Endothelial cell of umbilical vein (primary cell): ENCODE measurements at regions not wholly inside any gene's neighbourhood (a gene's known extent, or its start where the extent isn't known, plus 50 kb on each side); places are given as distances from the start of the nearest gene placed in this dataset.

Experiments
- BruUV-seq: library from RNA; stranded (reverse); fragments of 400-500 nt; replicated peaks from 2 replicates; lab custom pipeline; 2021; lab: Mats Ljungman, UMichigan
- CTCF ChIA-PET: fragments of 300-600, 350-600 bp; sonication (Branson Sonifier 250); formaldehyde crosslinking; loops from one replicate; lab custom pipeline; 2021; ENCODE audit warnings: antibody characterized with exemption, inconsistent platforms; lab: Charles Lee
- POLR2A ChIA-PET: fragments of 300-600, 350-600 bp; sonication (Branson Sonifier 250); formaldehyde crosslinking; loops from one replicate; lab custom pipeline; 2021; ENCODE audit warnings: antibody characterized with exemption, inconsistent platforms; lab: Charles Lee
- DNase-seq: peaks from one replicate; pipeline ENCODE4 v3.0.0-alpha.2; 2011; ENCODE audit warnings: low read depth, low spot score
- FAIRE-seq: peaks from 2 replicates; lab custom pipeline; 2011; peaks lifted over from hg19 to GRCh38; lab: Jason Lieb, UNC
- H2AFZ ChIP-seq: 2 replicates; pipeline ENCODE4 v1.6.0; 2012; ENCODE audit warnings: low read depth, low read length, control low read depth, inconsistent platforms
- H3K27ac ChIP-seq: 2 replicates; pipeline ENCODE4 v1.5.1; 2011; ENCODE audit warnings: low read depth, mild to moderate bottlenecking, control low read depth, low read length, moderate library complexity; ENCODE audit not compliant: insufficient read depth
- H3K27me3 ChIP-seq, 2 experiments: 2 replicates each; pipeline versions ENCODE4 v1.6.0 to v1.6.1; 2011; ENCODE audit warnings: low read length in 2 of 2, mixed read lengths in 1 of 2; ENCODE audit not compliant: control insufficient read depth in 2 of 2, insufficient read depth in 2 of 2
- H3K36me3 ChIP-seq, 2 experiments: 2 replicates in 1 of 2; 3 replicates in 1 of 2; pipeline ENCODE4 v1.5.1; 2011; ENCODE audit warnings: low read length in 2 of 2, mild to moderate bottlenecking in 1 of 2, moderate library complexity in 1 of 2; ENCODE audit not compliant: control insufficient read depth in 2 of 2, insufficient read depth in 2 of 2; ENCODE audit errors: extremely low read depth in 1 of 2
- H3K4me1 ChIP-seq: 3 replicates; pipeline ENCODE4 v1.5.1; 2011; ENCODE audit warnings: mild to moderate bottlenecking, low read length; ENCODE audit not compliant: control insufficient read depth, insufficient read depth; ENCODE audit errors: extremely low read depth
- H3K4me2 ChIP-seq: 2 replicates; pipeline ENCODE4 v1.6.1; 2011; ENCODE audit warnings: low read length, control low read depth, mixed read lengths; ENCODE audit not compliant: insufficient read depth
- H3K4me3 ChIP-seq, 3 experiments: fragments of 200-600 bp in 1 of 3; sonication (generic), shearing (Covaris generic) in 1 of 3; replicated peaks in 1 of 3; 2 replicates each; pipeline ENCODE4 v1.5.1; 2011 to 2016; ENCODE audit warnings: control low read depth in 3 of 3, low read length in 3 of 3, mild to moderate bottlenecking in 2 of 3, inconsistent platforms in 1 of 3, low read depth in 1 of 3, moderate library complexity in 1 of 3; ENCODE audit not compliant: insufficient read depth in 1 of 3
- H3K79me2 ChIP-seq: 2 replicates; pipeline ENCODE4 v1.6.0; 2012; ENCODE audit warnings: low read length, inconsistent platforms; ENCODE audit not compliant: control insufficient read depth, insufficient read depth
- H3K9ac ChIP-seq: replicated peaks from 2 replicates; pipeline ENCODE3; 2011; ENCODE audit warnings: low read length, control low read depth; ENCODE audit not compliant: insufficient read depth; ENCODE audit errors: extremely low read depth
- H3K9me1 ChIP-seq: replicated peaks from 3 replicates; pipeline ENCODE4 v1.6.0; 2011; ENCODE audit warnings: mild to moderate bottlenecking, low read length; ENCODE audit not compliant: control insufficient read depth, insufficient read depth; ENCODE audit errors: extremely low read depth
- H3K9me3 ChIP-seq: replicated peaks from 2 replicates; pipeline ENCODE4 v1.5.1; 2012; ENCODE audit warnings: low read length, inconsistent platforms; ENCODE audit not compliant: control insufficient read depth, insufficient read depth
- H4K20me1 ChIP-seq: replicated peaks from 2 replicates; pipeline ENCODE3; 2011; ENCODE audit warnings: mild to moderate bottlenecking, low read length; ENCODE audit not compliant: control insufficient read depth, insufficient read depth; ENCODE audit errors: extremely low read depth
- EZH2 ChIP-seq: IDR thresholded peaks from 2 replicates; pipeline ENCODE4 v1.6.1; 2012; ENCODE audit warnings: borderline replicate concordance, low read depth, mild to moderate bottlenecking, moderate library complexity, low read length, inconsistent platforms; ENCODE audit not compliant: severe bottlenecking
- FOS ChIP-seq: IDR thresholded peaks from 2 replicates; pipeline ENCODE4 v1.6.1; 2011; ENCODE audit warnings: mild to moderate bottlenecking, low read length, moderate library complexity, borderline replicate concordance; ENCODE audit not compliant: insufficient read depth
- GATA2 ChIP-seq: IDR thresholded peaks from 2 replicates; pipeline ENCODE4 v1.7.0; 2011; ENCODE audit warnings: low read depth, mild to moderate bottlenecking, moderate library complexity, mixed read lengths, low read length; ENCODE audit not compliant: insufficient read length, insufficient read depth
- JUN ChIP-seq: IDR thresholded peaks from 2 replicates; pipeline ENCODE4 v1.6.1; 2011; ENCODE audit warnings: borderline replicate concordance, low read depth; ENCODE audit not compliant: insufficient read length, insufficient read depth
- MYC ChIP-seq: IDR thresholded peaks from one replicate; pipeline ENCODE4 v1.6.1; 2011; ENCODE audit warnings: mild to moderate bottlenecking, low read depth, low read length
- POLR2A ChIP-seq: IDR thresholded peaks from 2 replicates; pipeline ENCODE4 v1.6.1; 2012; ENCODE audit warnings: low read depth, mild to moderate bottlenecking, control low read depth, low read length
- POLR2AphosphoS5 ChIP-seq: IDR thresholded peaks from 2 replicates; pipeline ENCODE4 v1.6.1; 2012; ENCODE audit warnings: low read depth, mild to moderate bottlenecking, control low read depth, low read length, moderate library complexity; ENCODE audit not compliant: insufficient read depth
- dilution Hi-C: fragments of 300-500 bp; cut with MboI; formaldehyde crosslinking; loops from one replicate; pipeline ENCODE4 v1.15.0; 2019; ENCODE audit warnings: low sequenced_read_pairs; ENCODE audit not compliant: extremely low pct_ligation_motif_present
- intact Hi-C: fragments of 100-400 bp; cut with micrococcal nuclease; formaldehyde crosslinking; loops from one replicate; pipeline ENCODE4 v1.10.0; 2022
- TF ChIP-seq, protein P1 (sequence below), 2 donors: IDR thresholded peaks; 1 replicate in 1 of 2; 2 replicates in 1 of 2; pipeline ENCODE4 v1.5.1; 2011; ENCODE audit warnings: low read length in 2 of 2, mild to moderate bottlenecking in 2 of 2, moderate library complexity in 2 of 2, control low read depth in 1 of 2, inconsistent platforms in 1 of 2, low read depth in 1 of 2; ENCODE audit not compliant: insufficient read depth in 1 of 2; ENCODE audit errors: extremely low read depth in 1 of 2
- TF ChIP-seq, protein P2 (sequence below): IDR thresholded peaks from 2 replicates; pipeline ENCODE4 v1.6.1; 2011; ENCODE audit not compliant: insufficient read depth, insufficient read length

GRCh38 chr3:150082898-150083654 is 112.4 kb upstream of the PFN2 start:
- H3K4me1 ChIP-seq, result no peaks in the 10 kb centered on the region
- DNase-seq, result no peak
- ChIA-PET CTCF (no interaction called here), POLR2A (no interaction called here)
- no peaks in the 10 kb centered on the region for H4K20me1 ChIP-seq
- no peak overlapping the region for H3K9ac ChIP-seq
- dilution Hi-C loops (no loop called here), intact Hi-C loops (no loop called here)
- H3K27ac ChIP-seq, result no peak overlapping the region
- TF ChIP-seq MYC (no peak), EZH2 (no peak), POLR2A (no peak), POLR2AphosphoS5 (no peak), FOS (no peak), JUN (no peak), GATA2 (no peak)
- TF ChIP-seq, protein P1, sequence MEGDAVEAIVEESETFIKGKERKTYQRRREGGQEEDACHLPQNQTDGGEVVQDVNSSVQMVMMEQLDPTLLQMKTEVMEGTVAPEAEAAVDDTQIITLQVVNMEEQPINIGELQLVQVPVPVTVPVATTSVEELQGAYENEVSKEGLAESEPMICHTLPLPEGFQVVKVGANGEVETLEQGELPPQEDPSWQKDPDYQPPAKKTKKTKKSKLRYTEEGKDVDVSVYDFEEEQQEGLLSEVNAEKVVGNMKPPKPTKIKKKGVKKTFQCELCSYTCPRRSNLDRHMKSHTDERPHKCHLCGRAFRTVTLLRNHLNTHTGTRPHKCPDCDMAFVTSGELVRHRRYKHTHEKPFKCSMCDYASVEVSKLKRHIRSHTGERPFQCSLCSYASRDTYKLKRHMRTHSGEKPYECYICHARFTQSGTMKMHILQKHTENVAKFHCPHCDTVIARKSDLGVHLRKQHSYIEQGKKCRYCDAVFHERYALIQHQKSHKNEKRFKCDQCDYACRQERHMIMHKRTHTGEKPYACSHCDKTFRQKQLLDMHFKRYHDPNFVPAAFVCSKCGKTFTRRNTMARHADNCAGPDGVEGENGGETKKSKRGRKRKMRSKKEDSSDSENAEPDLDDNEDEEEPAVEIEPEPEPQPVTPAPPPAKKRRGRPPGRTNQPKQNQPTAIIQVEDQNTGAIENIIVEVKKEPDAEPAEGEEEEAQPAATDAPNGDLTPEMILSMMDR (IDR thresholded peaks at IDR 0.05; ENCODE audit: extremely low read depth in 1 of 2, insufficient read depth in 1 of 2, low read depth in 1 of 2, low read length in 2 of 2), result no peak
- TF ChIP-seq, protein P2, sequence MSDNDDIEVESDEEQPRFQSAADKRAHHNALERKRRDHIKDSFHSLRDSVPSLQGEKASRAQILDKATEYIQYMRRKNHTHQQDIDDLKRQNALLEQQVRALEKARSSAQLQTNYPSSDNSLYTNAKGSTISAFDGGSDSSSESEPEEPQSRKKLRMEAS, result no peak
- H3K36me3 ChIP-seq, result no peaks in the 10 kb centered on the region
- H2AFZ ChIP-seq, result no peak overlapping the region
- FAIRE-seq, result no peak
- no peak overlapping the region for H3K4me3 ChIP-seq
- no peaks in the 10 kb centered on the region for H3K9me3 ChIP-seq
- H3K27me3 ChIP-seq, result peaks cover 0 to 6% of the 10 kb centered on the region in 2 experiments
- H3K4me2 ChIP-seq, result no peak overlapping the region
- H3K9me1 ChIP-seq, result no peaks in the 10 kb centered on the region
- BruUV-seq, result no TSS peak
- H3K79me2 ChIP-seq, result no peaks in the 10 kb centered on the region
